Thoracic aorta (tissue), 2 donors: ENCODE measurements at regions not wholly inside any gene's neighbourhood (a gene's known extent, or its start where the extent isn't known, plus 50 kb on each side); places are given as distances from the start of the nearest gene placed in this dataset.

Experiments
- ATAC-seq: fragments of 150-250 bp; one replicate; pipeline ENCODE4 v1.8.0; 2017; ENCODE audit warnings: low read depth; ENCODE audit not compliant: insufficient number of reproducible peaks, low FRiP score
- DNase-seq: peaks from one replicate; pipeline ENCODE4 v3.0.0-alpha.2; 2020; ENCODE audit warnings: low spot score
- H3K27ac ChIP-seq, 2 donors: fragments of 200-600 bp; sonication (generic); 1 replicate in 1 of 2; 2 replicates in 1 of 2; pipeline ENCODE4 v1.5.1; 2016; ENCODE audit warnings: mild to moderate bottlenecking in 2 of 2, moderate library complexity in 2 of 2
- H3K27me3 ChIP-seq: fragments of 200-600 bp; sonication (generic); replicated peaks from 2 replicates; pipeline ENCODE4 v1.6.0; 2016; ENCODE audit warnings: mild to moderate bottlenecking; ENCODE audit not compliant: insufficient read depth
- H3K36me3 ChIP-seq: fragments of 200-600 bp; sonication (generic); one replicate; pipeline ENCODE4 v1.5.1; 2016
- H3K4me1 ChIP-seq, 2 donors: fragments of 200-600 bp; sonication (generic); 1 replicate in 1 of 2; 2 replicates in 1 of 2; pipeline versions ENCODE4 v1.5.1 to v1.6.0; 2016; ENCODE audit warnings: low read depth in 2 of 2, mild to moderate bottlenecking in 1 of 2; ENCODE audit not compliant: control insufficient read depth in 1 of 2
- H3K4me3 ChIP-seq: fragments of 200-600 bp; sonication (generic); 2 replicates; pipeline ENCODE4 v1.5.1; 2016; ENCODE audit warnings: mild to moderate bottlenecking
- H3K9me3 ChIP-seq: fragments of 200-600 bp; sonication (generic); 2 replicates; pipeline ENCODE4 v1.5.1; 2016
- TF ChIP-seq, protein P1 (sequence below): fragments of 200-600 bp; sonication (generic); IDR thresholded peaks from one replicate; pipeline ENCODE4 v1.5.1; 2019; ENCODE audit warnings: antibody characterized with exemption

DNA sequence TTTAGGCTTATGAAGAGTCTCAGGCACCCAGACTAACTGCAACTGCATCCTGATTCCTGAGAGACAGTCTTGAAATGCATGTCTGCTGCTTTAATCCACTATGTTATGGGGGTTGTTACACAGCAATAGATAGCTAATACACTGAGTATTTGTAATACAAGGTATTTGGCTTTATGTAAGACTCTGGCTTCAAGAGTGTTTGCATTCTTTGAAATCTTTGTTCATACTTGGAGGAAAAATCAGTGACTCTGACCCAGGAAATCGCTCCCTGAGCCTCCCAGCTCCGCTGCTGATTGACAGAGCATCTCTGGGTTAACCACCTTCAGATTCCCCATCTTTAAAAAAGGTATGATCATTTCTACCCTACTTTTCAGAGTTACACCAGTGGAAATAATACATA is 133.9 kb downstream of the MTPAP start:
- ATAC-seq = no peak
- Histone ChIP-seq H3K4me3 (peak overlapping the region; percentile 27), H3K27ac (no peak overlapping the region), H3K36me3 (no peaks in the 10 kb centered on the region), H3K4me1 (peaks cover 3 to 20% of the 10 kb centered on the region in 2 donors), H3K9me3 (no peaks in the 10 kb centered on the region), H3K27me3 (no peaks in the 10 kb centered on the region)
- no peak for DNase-seq
- TF ChIP-seq, protein P1, sequence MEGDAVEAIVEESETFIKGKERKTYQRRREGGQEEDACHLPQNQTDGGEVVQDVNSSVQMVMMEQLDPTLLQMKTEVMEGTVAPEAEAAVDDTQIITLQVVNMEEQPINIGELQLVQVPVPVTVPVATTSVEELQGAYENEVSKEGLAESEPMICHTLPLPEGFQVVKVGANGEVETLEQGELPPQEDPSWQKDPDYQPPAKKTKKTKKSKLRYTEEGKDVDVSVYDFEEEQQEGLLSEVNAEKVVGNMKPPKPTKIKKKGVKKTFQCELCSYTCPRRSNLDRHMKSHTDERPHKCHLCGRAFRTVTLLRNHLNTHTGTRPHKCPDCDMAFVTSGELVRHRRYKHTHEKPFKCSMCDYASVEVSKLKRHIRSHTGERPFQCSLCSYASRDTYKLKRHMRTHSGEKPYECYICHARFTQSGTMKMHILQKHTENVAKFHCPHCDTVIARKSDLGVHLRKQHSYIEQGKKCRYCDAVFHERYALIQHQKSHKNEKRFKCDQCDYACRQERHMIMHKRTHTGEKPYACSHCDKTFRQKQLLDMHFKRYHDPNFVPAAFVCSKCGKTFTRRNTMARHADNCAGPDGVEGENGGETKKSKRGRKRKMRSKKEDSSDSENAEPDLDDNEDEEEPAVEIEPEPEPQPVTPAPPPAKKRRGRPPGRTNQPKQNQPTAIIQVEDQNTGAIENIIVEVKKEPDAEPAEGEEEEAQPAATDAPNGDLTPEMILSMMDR = no peak

DNA sequence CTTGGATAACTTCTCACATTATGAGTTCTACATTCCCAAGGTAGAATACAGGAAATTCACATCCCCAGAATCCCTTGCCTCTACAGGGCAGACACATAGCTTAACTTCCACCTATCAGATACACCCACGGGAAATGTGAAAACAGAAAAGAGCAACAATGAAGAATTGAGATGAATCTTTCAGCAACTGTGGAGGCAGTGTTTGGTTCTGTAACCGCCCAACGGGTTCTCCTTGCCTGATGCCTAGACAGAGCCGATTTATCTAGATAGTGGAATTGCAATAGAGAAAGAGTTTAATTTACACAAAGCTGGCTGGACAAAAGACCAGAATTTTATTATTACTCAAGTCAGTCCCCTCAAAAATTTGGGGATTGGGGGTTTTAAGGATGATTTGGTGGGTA is 138.8 kb downstream of the MTPAP start:
- ATAC-seq (no peak), DNase-seq (no peak)
- no peaks in the 10 kb centered on the region for H3K27me3 ChIP-seq
- no peak overlapping the region for H3K4me3 ChIP-seq
- no peaks in the 10 kb centered on the region for H3K36me3 ChIP-seq
- no peaks in the 10 kb centered on the region for H3K9me3 ChIP-seq
- peaks cover 0 to 5% of the 10 kb centered on the region in 2 donors for H3K4me1 ChIP-seq
- TF ChIP-seq, protein P1 = no peak
- H3K27ac ChIP-seq = no peak overlapping the region

DNA sequence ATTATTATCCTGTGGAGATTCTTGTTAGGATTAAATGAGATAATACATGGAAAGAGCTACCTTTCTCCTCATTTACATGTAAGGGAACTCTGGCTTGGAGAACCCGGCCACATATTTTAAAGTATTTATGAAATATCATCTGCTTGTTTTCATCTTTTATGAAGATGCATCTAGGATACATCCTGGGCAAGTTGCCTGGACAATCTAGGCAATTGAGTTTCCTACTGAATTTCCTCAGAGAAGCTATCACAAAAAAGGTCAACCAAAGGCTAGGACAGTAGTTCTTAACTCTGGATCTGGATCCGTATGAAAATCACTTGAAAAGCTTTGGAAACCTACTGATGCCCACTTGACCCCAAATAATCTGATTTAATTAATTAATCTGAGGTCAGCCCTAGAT is 140.7 kb downstream of the MTPAP start:
- TF ChIP-seq, protein P1 = no peak
- no peaks in the 10 kb centered on the region for H3K4me1 ChIP-seq
- peaks cover 5% of the 10 kb centered on the region for H3K9me3 ChIP-seq
- no peaks in the 10 kb centered on the region for H3K36me3 ChIP-seq
- DNase-seq (no peak), ATAC-seq (no peak)
- H3K27ac ChIP-seq = no peak overlapping the region
- no peaks in the 10 kb centered on the region for H3K27me3 ChIP-seq
- no peak overlapping the region for H3K4me3 ChIP-seq

DNA sequence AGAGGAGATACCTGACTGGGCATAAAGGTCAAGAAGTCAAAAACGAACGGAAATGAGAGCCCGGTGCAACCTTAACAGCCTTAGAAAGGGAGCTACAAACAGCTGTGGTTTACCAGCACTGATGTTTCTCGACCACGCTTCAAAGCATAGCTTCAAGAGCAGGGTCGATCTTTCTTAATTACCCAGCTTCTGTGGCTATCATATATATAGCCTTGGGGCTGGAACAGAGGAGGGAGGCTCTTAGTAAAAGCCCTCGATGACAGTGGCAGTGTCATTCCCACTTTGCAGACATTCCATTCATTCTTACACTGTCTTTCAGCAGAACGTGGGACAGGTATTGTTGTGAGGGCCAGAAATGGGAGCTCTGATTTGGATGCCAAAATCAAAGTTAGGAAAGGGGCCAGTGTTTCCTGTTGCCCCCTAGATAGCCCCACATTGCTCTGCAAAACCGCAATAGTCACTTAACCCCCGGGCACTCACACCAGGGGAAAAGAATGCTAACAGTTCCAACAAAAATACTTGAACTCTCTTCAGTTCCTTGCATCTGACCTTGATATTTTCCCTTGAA is 141.5 kb downstream of the MTPAP start:
- Histone ChIP-seq H3K9me3 (peaks cover 5% of the 10 kb centered on the region), H3K27me3 (no peaks in the 10 kb centered on the region), H3K36me3 (no peaks in the 10 kb centered on the region), H3K27ac (no peak overlapping the region), H3K4me1 (no peaks in the 10 kb centered on the region), H3K4me3 (no peak overlapping the region)
- DNase-seq (no peak), ATAC-seq (no peak)
- TF ChIP-seq, protein P1 = no peak

DNA sequence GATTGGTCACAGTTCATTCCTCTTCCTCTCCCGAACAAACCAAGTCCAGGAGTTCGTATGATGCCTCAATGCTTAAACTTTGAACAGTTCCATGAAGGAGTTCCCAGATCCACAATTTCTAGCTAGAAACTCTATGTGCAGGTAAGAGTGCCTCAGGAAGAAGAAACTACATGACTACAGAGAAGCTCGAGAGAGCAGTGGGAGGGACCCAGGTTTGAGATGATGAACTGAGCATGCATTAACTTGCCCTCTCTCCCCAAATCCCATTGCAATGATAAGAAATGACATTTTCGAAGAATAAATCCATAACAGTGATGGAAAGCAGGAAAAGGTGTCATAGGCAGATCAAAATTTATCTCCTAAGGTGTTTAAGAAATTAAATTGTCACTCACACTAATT is 140.6 kb upstream of the JCAD start:
- TF ChIP-seq, protein P1 = no peak
- no peaks in the 10 kb centered on the region for H3K4me1 ChIP-seq
- H3K27me3 ChIP-seq = no peaks in the 10 kb centered on the region
- H3K36me3 ChIP-seq = no peaks in the 10 kb centered on the region
- no peak overlapping the region for H3K4me3 ChIP-seq
- DNase-seq (no peak), ATAC-seq (no peak)
- H3K9me3 ChIP-seq = peaks cover 5% of the 10 kb centered on the region
- H3K27ac ChIP-seq = no peak overlapping the region
